Loucy (cell line): ENCODE measurements at regions not wholly inside any gene's neighbourhood (a gene's known extent, or its start where the extent isn't known, plus 50 kb on each side); places are given as distances from the start of the nearest gene placed in this dataset.

Experiments used
- EZH2phosphoT487 ChIP-seq: fragments of 200-600 bp; IDR thresholded peaks from 2 replicates; pipeline ENCODE4 v1.6.1; 2018; ENCODE audit warnings: antibody characterized with exemption, mild to moderate bottlenecking, moderate library complexity, borderline replicate concordance
- TF ChIP-seq, protein P1 (sequence below): fragments of 200-600 bp; sonication (generic); conservative IDR thresholded peaks from 2 replicates; pipeline ENCODE4 v1.5.1; 2014; ENCODE audit warnings: mild to moderate bottlenecking, antibody characterized with exemption, low read length

DNA sequence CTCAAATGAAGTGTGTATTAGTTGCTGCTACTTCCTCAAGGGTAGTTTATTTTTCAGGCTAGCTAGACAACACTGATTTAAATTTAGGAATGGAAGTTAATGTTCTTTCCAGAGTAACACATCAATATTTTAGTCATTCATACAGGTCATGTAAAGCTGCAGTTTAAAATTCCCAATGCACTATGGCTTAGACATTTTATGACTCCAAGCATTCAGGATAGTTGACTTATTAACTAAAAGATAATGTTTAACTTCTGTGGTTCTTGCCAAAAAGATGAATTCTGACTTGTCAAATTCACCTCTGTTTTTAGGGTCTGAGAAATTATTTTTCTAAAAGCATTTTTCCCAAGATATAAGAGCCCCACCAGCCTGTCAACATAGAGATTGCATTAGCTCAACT is 131.9 kb downstream of the TFPI2 start:
- TF ChIP-seq, protein P1, sequence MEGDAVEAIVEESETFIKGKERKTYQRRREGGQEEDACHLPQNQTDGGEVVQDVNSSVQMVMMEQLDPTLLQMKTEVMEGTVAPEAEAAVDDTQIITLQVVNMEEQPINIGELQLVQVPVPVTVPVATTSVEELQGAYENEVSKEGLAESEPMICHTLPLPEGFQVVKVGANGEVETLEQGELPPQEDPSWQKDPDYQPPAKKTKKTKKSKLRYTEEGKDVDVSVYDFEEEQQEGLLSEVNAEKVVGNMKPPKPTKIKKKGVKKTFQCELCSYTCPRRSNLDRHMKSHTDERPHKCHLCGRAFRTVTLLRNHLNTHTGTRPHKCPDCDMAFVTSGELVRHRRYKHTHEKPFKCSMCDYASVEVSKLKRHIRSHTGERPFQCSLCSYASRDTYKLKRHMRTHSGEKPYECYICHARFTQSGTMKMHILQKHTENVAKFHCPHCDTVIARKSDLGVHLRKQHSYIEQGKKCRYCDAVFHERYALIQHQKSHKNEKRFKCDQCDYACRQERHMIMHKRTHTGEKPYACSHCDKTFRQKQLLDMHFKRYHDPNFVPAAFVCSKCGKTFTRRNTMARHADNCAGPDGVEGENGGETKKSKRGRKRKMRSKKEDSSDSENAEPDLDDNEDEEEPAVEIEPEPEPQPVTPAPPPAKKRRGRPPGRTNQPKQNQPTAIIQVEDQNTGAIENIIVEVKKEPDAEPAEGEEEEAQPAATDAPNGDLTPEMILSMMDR: no peak
- TF ChIP-seq EZH2phosphoT487: no peak
